ENCODE measurements at regions not wholly inside any gene's neighbourhood (a gene's known extent, or its start where the extent isn't known, plus 50 kb on each side); places are given as distances from the start of the nearest gene placed in this dataset.

DNA sequence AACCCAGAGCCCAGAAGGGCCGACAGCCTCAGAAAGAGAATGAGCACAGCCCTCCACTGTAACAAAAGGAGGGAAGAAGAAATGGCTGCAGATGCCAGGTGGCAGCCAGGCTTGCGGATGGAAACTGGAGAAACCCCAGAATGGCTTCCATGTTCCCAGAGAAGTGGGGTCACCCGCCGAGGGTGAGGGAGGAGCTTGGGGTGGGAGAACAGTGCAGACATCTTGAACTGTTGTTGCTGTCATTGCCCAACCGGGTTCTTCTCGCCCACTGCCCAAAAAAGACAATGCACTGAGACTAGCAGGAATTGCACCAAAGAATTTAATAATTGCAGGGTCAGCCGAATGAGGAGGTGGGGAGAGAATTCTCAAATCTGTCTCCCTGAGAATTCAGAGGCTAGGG, 223.2 kb upstream of the RAB6C start:
- DNase-seq: no peak

DNA sequence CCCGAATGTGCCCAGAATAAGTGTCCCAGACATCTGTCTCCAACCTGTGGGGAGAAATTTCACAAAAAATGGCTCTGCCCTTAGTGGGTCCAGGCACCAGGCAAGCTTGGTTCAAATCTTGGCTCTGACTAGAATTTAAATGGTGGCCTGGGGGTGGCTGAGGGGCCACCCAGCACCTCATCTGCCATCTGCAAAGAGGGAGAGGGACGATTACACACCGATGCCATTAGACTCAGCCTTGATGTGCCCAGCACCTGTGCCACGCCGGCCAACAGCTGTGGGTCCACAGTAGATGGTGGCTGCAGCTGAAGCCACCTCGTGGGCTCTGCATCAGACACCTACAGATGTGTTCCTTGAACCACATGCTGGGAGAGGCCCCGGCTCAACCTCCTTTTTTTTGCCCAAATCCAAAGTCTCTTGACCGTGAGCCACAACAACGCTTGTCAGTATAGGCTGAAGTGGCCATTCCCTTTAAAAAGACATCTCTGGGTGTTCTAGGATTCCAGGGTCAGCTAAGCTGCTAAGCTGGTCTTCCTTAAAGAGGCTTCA, 222.0 kb upstream of the RAB6C start:
- no peak for DNase-seq

DNA sequence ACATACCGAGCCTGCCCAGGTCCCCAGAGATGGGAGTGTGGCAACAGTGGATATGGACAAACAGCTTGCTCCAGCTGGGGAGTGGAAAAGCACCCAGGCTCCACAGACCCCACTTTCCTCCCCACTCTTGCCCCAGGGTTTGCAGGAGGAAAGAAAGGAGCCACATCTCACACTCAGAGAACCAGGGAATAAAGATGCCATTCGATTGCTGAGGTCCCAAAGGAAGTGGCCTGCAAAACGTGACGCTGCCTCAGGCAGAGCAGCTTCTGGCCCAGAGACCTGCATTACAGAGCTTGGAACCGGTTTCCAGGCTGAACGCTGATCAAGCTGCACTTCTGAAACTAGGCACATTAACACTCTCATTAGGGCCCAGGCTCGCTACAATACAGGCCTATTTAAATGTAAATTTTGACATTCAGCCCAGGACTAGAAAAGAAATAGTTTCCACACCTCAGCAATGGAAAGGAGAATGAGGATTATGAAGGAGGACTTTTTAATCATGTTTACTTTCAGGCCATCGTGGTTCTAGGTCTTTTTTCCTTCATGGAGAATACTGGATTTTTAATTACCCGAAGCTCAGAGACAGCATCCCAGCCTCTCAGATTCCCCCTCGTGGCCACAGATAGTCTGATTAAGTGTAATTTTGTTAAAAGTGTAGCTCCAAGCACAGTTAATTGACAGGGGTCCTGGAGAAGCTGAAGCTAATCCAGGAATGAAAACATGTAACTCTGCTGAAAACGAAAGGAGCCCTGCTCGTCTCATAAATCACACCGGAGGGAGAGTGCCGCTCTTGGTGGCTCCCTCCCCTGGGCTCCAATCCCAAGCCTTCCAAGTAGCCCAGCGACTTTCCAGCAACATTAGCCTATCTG, 221.3 kb upstream of the RAB6C start:
- no peak for DNase-seq

DNA sequence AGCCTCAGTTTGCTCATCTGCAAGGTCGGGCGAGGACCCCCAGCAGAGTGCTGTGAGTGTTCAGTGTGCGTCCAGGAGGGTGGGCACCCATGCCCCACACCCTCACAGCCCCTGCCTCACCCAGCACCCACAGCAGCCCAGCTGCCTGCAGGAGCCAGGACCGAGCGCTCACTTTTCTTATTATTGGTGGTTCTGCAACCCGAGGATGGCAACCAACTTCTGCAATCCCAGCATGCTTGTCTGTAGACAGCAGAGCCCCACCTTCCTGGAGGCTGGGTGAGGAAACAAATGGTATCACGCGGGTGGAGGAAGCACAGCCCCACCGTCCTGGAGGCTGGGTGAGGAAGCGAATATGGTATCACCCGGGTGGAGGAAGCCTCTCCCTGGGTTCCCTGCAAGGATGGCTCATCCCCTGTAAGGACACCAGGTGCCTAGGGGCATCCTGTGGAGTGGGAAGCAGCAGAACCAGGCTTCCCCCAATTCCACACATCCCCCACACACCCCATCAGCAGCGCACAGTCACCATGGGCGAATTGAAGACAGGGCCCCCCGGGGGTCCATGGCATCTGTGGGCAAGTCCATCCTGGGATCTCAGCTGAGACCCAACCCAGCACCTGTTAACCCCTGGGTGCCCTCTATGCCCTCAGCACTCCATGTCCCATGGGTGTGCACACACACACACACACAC, 220.5 kb upstream of the RAB6C start:
- DNase-seq: no peak

DNA sequence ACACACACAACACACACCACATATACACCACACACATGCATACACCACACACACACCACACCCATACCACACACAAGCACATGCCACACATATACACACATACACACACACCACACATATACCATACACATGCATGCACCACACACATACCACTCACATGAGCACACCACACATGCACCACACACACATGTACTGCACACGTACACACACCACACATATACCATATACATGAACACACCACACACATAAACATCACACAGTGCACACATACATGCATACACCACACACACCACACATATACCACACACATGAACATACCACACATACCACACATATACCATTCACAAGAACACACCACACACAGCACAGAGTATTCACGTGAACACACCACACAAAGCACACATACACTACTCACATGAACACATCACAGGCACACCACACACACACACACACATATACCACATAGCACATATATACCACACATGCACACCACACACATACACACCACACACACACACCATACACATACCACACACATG, 219.9 kb upstream of the RAB6C start:
- DNase-seq: no peak

DNA sequence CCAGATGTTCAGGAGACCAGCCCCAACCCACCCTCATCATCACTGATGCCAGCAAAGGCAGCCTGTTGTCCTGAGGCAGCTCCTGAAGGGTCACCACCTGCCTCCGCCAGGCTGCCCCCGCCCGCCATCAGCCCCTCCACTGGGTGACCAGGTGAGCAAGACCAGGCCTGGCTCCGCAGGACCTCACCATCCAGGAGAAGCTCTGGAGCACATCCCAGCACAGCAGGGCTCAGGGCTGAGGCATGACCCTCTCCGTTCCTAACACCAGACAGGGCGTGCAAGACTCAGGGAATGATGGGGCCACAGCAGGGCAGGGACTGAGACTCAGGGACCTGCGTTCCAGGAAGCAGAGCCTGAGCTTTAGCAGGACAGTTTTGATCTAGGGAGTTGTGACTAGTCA, 218.8 kb upstream of the RAB6C start:
- DNase-seq: no peak

DNA sequence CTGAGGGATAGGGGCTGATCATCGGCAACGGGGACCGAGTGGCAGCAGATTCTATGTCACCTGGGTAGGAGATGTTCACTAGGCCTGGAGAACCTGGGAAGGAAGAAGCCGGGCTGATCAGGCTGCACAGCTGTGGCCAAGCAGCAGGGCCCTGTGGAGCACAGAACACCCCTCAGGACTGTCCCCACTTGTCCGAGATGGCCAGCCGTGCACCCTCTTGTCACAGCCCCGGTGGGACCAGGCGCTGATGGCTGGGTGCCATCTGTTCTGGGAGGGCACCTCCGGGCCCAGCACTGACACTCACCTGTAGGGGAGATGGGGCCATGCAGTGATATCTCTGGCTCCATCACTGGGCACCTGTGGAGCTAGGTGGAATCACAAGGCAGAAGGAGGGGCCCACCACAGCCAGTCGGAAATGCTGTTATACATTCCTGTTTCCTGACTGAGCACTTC, 217.9 kb upstream of the RAB6C start:
- DNase-seq: no peak

DNA sequence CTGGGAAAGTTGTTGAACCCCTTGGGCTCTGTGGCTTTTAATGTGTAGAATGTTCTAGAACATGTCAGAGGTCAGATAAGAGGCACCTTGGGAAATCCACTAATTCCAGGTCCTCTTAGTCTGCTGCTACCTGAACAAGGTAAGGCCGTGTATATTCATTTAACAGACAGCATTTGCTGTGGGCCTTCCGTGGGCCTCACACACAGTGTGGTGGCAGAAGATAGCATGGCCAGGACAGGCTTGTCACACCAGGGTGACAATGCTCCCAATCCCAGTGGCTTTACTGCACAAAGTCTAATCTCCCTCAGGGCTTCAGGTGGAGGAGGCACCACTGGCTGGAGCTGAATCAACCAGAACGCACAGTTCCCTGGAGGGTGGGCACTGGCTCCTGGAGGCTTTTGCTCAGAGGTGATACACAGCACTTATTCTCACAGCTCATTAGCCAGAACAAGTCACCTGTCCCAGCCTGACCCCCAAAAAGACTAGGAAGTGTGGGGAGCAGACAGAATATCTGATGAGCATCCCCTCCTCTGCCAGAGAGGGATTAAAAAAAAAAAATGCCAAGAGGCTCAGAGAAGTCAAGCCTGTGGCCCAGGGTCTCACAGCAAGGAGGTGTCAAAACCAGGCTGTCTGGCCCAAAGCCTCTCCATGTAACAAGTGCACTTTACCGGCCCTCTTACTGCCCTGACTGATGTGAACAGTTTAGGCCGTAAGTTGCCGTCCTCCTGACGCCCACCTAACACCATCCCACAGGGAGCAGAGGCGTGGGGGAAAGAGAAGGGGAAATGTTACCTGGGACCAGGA, 216.9 kb upstream of the RAB6C start:
- no peak for DNase-seq

DNA sequence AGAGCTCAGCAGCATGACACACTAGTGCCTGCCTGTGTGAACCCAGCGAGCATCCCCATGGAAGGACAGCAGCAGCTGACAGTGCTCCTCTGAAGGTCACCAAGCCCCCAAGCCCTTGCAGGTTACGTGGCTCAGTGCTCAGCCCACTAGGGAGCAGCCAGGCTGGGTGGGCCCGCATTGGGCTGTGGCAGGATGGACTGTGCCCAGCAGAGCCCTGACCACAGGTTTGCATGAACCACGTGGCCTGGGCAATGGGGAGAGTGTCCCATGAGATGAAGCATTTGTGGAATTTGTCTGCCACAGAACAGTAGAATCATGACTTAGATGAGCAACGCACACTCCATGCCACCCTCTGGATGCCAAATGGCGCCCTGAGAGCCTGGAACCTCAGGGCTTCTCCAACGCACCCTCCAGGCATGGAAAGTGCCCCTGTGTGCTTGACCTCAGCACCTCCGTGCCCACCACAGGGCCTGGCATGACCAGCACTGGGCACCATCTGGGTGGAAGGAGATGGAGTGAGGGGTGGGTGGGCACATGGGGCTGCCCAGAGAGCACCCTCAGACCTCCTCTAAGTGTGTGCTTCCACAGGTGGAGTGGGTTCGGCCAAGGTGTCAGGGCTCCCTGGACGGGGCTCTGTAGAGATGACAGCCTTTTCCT, 216.1 kb upstream of the RAB6C start:
- no peak for DNase-seq

DNA sequence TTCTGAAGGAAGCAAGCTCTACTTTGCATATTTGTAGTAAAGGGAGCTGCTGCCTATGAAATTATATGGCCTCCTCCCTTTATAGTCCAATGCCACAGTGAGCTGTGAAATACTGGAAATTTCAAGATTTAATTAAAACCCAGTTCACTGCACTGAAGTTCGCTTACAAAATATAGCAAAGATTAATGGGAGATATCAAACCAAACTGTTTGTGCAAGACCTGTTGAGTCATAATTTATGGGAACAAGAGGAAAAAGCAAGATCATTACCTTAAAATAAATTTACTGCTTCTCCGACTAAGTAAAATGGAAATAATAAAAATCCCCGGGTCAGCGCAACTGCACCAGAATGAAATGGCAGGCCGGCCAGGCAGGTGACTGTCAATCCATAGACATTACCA, 215.5 kb upstream of the RAB6C start:
- no peak for DNase-seq

DNA sequence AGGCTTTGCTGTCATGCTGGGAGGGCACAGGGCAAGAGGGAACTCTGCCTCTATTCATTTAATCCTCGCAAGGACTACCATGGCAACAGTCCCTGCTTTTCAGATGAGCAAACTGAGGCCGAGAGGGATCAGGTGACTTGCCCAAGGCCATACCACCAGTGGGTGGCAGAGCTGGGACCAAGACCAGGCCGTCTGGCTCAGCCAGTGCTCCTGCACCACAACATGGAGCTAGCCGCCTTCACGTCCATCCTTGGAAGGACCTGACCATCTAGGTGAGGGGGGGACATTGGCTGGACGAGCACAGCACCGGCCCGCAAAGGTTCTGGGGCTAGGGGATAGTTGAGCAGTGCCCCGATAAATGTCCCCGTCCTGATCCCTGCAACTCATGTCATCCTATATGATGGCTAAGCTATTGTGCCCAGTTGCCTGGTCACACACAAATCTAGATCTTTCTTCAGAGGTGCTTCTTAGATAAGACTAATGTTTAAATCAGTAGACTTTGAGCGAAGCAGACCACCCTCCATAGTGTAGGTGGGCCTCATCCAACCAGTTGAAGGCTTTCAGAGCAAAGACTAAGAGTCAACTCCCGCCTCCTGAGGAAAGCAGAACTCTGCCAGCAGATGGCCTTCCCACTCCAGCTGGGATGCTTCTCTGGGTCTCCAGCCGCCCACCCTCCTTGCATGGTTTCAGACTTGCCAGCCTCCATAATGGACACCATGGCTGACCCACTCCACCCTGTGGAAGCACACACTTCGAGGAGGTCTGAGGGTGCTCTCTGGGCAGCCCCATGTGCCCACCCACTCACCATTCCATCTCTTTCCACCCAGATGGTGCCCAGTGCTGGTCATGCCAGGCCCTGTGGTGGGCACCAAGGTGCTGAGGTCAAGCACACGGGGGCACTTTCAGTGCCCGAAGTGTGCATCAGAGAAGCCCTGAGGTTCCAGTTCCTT, 214.8 kb upstream of the RAB6C start:
- no peak for DNase-seq

DNA sequence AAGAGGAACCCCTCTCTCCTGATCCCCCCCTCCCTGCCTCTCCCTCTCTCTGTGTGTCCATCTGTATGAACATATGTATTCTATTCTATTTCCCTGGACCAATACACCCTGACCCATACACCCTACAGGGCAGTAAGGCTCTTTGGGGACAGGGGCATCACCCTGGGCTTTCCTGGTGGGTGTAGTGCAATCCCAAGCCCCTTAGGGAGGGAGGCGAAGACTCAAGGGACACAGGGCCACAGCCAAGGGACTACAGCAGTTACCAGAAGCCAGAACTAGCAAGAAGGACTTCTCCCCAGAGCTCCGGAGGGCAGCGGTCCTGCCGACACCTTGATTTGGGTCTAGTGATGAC, 214.2 kb upstream of the RAB6C start:
- DNase-seq: no peak

DNA sequence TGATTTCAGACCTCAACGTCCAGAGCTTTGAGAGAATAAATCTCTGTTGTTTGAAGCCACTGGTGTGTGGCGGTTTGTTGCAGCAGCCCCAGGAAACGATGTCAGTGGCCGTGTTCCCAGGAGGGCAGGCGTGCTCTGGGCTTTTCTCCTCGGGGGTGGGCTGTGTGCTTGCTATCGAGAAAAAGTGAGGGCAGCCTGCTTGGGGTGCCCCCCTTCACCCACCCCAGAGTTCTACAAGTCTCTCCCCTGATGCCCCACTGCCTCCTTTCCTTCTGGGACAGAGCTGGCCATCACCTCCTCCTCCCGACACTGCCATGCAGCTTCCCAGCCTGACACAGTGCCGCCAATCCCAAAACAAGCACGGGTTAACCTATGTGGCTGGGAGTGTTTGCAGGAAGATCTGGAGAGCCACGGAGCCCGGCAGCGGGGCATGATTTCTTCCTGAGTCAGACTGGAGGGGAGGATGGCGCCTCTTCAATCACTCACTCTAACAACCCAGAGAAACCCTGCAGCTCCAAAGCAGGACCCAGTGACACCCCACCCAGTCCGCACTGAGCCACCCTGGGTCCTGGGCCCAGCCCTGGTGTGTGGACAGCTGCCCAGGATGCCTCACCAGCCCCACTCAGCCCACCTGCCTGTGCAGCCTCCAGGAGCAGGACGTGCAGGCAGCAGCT, 213.7 kb upstream of the RAB6C start:
- DNase-seq: no peak

DNA sequence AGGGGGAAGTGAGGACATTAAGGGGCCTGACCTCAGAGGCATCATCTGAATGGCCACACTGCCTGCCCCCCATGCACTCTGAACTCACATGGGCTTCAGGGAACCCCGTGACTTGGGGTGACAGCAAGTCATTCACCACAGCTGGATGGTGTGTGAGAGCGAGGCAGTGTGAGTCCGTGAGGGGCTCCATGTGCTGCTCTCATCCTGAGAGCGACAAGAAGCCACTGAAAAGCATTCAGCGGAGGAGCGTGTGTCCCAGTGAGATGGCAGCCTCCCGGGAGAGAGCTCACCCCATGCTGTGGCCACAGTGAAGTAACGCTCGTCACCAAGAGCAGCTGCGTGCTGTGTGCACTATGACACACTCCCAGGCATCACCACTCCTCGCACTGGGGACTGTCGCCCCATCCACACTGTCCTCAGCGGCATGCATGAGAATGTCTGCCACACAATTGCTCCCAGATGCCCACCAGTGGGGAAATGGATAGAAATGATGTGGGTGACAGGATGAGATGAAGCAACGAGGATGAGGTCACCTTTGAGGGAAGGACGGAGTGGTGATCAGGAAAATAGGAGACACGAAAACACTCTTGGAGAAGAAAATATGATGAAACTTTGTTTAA, 213.0 kb upstream of the RAB6C start:
- DNase-seq: no peak

DNA sequence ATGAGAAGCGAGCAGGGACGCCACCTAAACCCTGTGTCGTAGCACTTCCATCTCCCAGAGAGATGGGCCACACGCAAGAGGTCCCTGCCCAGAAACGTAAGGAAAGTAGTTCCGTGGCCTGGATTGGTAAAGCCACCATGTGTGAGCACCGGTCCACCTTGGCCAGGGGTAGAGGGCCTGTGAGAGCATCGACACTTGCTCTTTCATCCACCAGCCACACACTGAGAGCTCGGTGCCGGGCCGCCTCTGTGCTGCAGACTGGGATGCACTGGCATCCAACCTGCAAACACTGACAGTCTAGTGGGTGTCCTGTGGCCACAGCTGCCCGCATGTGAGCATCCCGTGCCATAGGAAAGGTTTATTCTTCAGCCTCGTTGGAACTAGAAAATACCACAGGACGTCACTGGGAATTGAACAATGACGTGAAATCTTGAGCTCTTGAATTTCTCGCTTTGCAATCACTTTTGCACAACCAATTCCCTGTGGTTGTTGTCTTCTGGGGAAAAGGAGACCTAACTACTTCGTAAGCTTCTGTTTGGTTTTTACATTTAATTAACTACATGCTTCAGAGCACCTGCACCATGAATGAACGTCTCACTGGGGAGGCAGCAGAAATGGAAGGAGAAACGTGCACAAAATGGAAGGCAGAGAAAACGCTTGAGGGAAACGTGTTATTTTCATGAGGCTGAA, 212.0 kb upstream of the RAB6C start:
- no peak for DNase-seq

DNA sequence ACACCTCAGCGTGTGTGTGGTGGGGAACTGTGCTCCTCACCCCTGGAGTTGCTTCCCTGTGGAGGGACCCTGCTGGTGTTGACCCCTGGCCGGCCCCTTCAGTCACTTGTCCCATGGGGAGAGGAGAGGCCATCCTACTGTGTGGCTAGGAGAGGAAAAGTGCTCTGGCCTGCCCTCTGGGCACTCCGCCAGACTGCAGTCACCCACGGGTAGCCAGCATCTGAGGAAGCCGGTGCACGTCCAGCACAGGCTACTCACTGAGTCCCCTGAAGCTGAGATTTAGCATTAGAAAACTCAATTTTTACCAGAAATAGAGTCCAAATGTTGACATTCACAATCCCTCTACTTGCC, 211.5 kb upstream of the RAB6C start:
- DNase-seq: no peak

DNA sequence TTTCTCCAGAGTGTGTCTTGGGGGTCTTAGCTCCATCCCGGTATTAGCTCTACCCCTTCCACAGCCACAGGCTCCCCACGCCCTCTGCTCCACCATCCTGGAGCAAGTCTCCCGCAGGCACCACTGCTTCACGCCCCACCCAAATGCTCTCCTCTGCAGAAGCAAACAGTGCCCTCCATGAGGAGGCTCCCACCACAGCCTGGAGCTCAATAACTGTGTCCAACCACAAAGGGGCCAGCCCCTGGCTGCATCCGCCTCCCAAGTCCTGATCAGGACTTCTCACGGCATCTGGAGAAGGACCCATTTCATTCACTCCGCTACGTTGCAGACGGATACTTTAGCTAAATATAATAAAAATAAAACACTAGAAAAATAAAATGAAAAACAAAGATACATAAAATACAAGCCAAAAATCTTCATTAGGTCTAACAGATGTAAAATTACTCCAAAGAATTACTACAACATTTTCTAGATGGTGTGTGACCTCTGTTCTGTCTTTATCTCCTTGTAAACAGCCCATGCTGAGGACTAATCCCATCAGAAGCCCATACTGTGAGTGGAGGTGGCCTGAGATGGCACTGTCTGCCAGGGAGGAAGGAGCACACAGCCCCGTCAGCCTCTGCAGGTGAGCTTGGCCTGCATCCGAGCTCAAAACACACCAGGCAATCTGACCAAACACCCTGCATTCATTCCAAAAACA, 210.8 kb upstream of the RAB6C start:
- DNase-seq: no peak

DNA sequence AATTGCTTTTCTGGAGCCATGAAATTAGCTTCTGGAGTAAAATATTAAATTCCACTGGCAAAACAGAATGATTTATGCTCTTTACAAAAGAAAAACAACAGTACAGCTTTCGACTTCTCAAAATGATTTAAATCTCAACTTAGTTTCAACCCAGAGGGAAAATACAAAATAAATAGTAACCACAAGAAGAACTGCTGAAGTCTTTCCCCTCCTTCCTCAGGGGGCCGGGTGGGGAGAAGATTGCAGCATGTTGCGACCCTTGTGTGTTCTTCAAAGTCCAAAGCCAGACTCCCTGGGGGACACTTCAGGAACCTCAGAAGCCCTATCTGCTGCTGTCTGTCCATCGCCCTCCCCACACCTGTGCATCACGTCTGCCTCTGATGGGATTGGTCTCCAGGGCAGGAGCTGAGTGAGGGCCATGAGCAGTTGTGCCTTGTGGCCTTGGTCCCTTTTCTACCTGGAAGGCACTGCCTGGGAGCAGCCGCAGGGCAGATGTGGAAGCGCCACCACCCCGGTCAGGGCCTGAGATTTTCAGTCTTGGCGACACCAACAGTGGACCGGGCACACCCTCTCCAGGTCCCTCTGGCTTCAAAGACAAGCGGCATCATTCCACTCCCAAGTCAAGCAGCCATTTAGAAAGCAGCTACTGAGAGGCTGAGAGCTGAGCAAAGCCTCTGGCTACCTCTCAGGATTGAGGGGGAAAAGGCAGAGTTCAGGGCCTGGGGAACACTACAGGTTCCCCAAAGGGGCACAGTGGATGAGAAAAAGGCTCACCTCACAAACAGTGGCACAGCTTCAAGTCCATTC, 210.1 kb upstream of the RAB6C start:
- DNase-seq: no peak

Measured in T1000 (cell line).